Heart right ventricle (tissue), 16 donors: ENCODE measurements at regions not wholly inside any gene's neighbourhood (a gene's known extent, or its start where the extent isn't known, plus 50 kb on each side); places are given as distances from the start of the nearest gene placed in this dataset.
A peak's percentile ranks its signal among the peaks of the same experiment; 100 is the strongest.

Experiments
- ATAC-seq, 8 donors: fragments of 200-7000 bp; cut with Tn5 transposase; one replicate each; pipeline ENCODE4 v1.9.1; 2020; ENCODE audit warnings: mild to moderate bottlenecking in 8 of 8, moderate library complexity in 8 of 8, moderate number of reproducible peaks in 1 of 8
- DNase-seq, 2 donors: peaks; one replicate each; pipeline ENCODE4 v3.0.0-alpha.2; 2020
- H3K27ac ChIP-seq, 10 donors: fragments of 200-600 bp; sonication (generic) in 2 of 10; one replicate each; pipeline versions ENCODE4 v1.5.0 to v1.8.0; 2020 to 2022; ENCODE audit warnings: mild to moderate bottlenecking in 3 of 10
- H3K27me3 ChIP-seq, 7 donors: fragments of 200-600 bp; one replicate each; pipeline ENCODE4 v1.8.0; 2021 to 2022; ENCODE audit warnings: mild to moderate bottlenecking in 2 of 7
- H3K36me3 ChIP-seq, 9 donors: fragments of 200-600 bp; sonication (generic) in 1 of 9; one replicate each; pipeline versions ENCODE4 v1.5.0 to v1.8.0; 2020 to 2022; ENCODE audit warnings: mild to moderate bottlenecking in 2 of 9
- H3K4me1 ChIP-seq, 9 donors: fragments of 200-600 bp; sonication (generic) in 1 of 9; one replicate each; pipeline versions ENCODE4 v1.5.0 to v1.8.0; 2020 to 2022; ENCODE audit warnings: mild to moderate bottlenecking in 4 of 9
- H3K4me3 ChIP-seq, 10 donors: fragments of 200-600 bp; sonication (generic) in 2 of 10; one replicate each; pipeline versions ENCODE4 v1.5.0 to v1.8.0; 2020 to 2022; ENCODE audit warnings: mild to moderate bottlenecking in 7 of 10, moderate library complexity in 2 of 10
- H3K9me3 ChIP-seq, 11 donors: fragments of 200-600 bp in 10 of 11; sonication (generic) in 2 of 11; one replicate each; pipeline versions ENCODE4 v1.5.0 to v1.8.0; 2013 to 2022; ENCODE audit warnings: mild to moderate bottlenecking in 2 of 11, control low read depth in 1 of 11, moderate library complexity in 1 of 11
- CTCF ChIP-seq, 9 donors: fragments of 200-600 bp; sonication (generic) in 2 of 9; IDR thresholded peaks; one replicate each; pipeline versions ENCODE4 v1.5.0 to v1.8.0; 2021 to 2022; ENCODE audit warnings: antibody characterized with exemption in 9 of 9, mild to moderate bottlenecking in 5 of 9, moderate library complexity in 1 of 9
- WGBS, 2 donors: extraction: QIAGEN DNeasy Blood & Tissue Kit; methylation state at CpG; one replicate each; pipeline ENCODE4 v1.1.7; 2013; ENCODE audit warnings: inconsistent platforms in 1 of 2; 5-methylcytosine and 5-hydroxymethylcytosine counted together
- intact Hi-C, 10 donors: fragments of 100-400 bp; cut with DNase I; formaldehyde crosslinking; loops; one replicate each; pipeline versions ENCODE4 v1.11.1 to v1.14.2; 2022
- donor health status: Arrhythmogenic right ventricular cardiomyopathy.
- donor health status: ischemic (EF 13 %, LVEDD 7.1; RV severe dilation, severe dysfunction).
- donor health status: healthy with polysubstance abuse.
- donor health status: DM: no; HTN: yes; CAD: no.
- donor health status: DM: no; HTN: no; CAD: no.
- donor health status: ischemic (EF 25% LVEDD 6.9; RV normal size, moderate dysfunction).
- donor health status: ischemic (EF 25% LVEDD 5.7; RV mildly dilated, moderate dysfunction).
- donor health status: healthy.
- donor health status: DM: yes; HTN: yes; CAD: no.
- donor health status: Ischemic cardiomyopathy.
- donor health status: ischemic (EF 35%, LVEDD 5.7; RV mildly dilated, moderate dysfunction).
- donor health status: nonischemic (EF 11% LVEDD 7.7; RV severe dilation, severe dysfunction).
- donor health status: DM: yes; HTN: yes; CAD: no.
- donor health status: PGD.
- donor health status: ischemic (EF 29% LVEDD 5.4; RV normal size, mild dysfunction).
- donor health status: nonischemic (EF 23%, LVEDD 6.1; RV moderate dilation, normal function).

- intact Hi-C loops, result no loop called here
- peaks cover 0 to 11% (median 0%) of the 10 kb centered on the region in 11 donors for H3K9me3 ChIP-seq
- no peaks in the 10 kb centered on the region for H3K36me3 ChIP-seq
- no peak for DNase-seq
- ATAC-seq, result no peak
- no peaks in the 10 kb centered on the region for H3K27me3 ChIP-seq
- H3K4me3 ChIP-seq, result no peak overlapping the region
- H3K4me1 ChIP-seq, result no peaks in the 10 kb centered on the region
- no peak for TF ChIP-seq CTCF (IDR thresholded peaks at IDR 0.05)
- no peak overlapping the region for H3K27ac ChIP-seq
These were observed 375.7 kb downstream of the TDRD3 start for GRCh38 chr13:60772726-60773125.

GRCh38 chr13:60765700-60766411, 368.8 kb downstream of the TDRD3 start:
- ATAC-seq, result peak; percentile 67 to 97 (median 84)
- intact Hi-C loops, result loop anchor here in 1 of 10 donors (1.0 kb wide), 1 partner anchor 15 kb away; no protein-coding TSS in a partner anchor
- H3K4me1 ChIP-seq, result peaks cover 0 to 16% (median 8%) of the 10 kb centered on the region in 9 donors
- peaks cover 0 to 8% (median 0%) of the 10 kb centered on the region in 11 donors for H3K9me3 ChIP-seq
- H3K36me3 ChIP-seq, result no peaks in the 10 kb centered on the region
- H3K27me3 ChIP-seq, result no peaks in the 10 kb centered on the region
- peak overlapping the region in 4 of 10 donors; percentile 21 to 48 (median 30) for H3K27ac ChIP-seq
- no peak for DNase-seq
- WGBS, 2 donors, result 22 to 27% methylated on average over 5 of the region's 5 CpGs
- H3K4me3 ChIP-seq, result no peak overlapping the region
- no peak for TF ChIP-seq CTCF (IDR thresholded peaks at IDR 0.05)

- Histone ChIP-seq H3K9me3 (no peaks in the 10 kb centered on the region), H3K4me1 (peaks cover 0 to 10% (median 4%) of the 10 kb centered on the region in 9 donors), H3K4me3 (peak overlapping the region in 1 of 10 donors; percentile 17), H3K27me3 (no peaks in the 10 kb centered on the region), H3K27ac (no peak overlapping the region), H3K36me3 (no peaks in the 10 kb centered on the region)
- intact Hi-C loops, result no loop called here
- WGBS, 2 donors, result 6% methylated on average over 9 of the region's 9 CpGs
- ATAC-seq (no peak), DNase-seq (no peak)
- no peak for TF ChIP-seq CTCF (IDR thresholded peaks at IDR 0.05)
These were observed 362.5 kb downstream of the TDRD3 start for GRCh38 chr13:60759499-60759898.

- intact Hi-C loops, result no loop called here
- 70 to 77% methylated on average over 1 of the region's 1 CpG for WGBS, 2 donors
- DNase-seq, result no peak
- no peak for ATAC-seq
- H3K27ac ChIP-seq, result no peak overlapping the region
- peaks cover 0 to 10% (median 4%) of the 10 kb centered on the region in 9 donors for H3K4me1 ChIP-seq
- no peak overlapping the region for H3K4me3 ChIP-seq
- H3K36me3 ChIP-seq, result no peaks in the 10 kb centered on the region
- no peaks in the 10 kb centered on the region for H3K9me3 ChIP-seq
- TF ChIP-seq CTCF (IDR thresholded peaks at IDR 0.05), result no peak
- no peaks in the 10 kb centered on the region for H3K27me3 ChIP-seq
These were observed 361.6 kb downstream of the TDRD3 start for GRCh38 chr13:60758637-60759036.
